Fibroblast of the aortic adventitia (primary cell): ENCODE measurements at regions not wholly inside any gene's neighbourhood (a gene's known extent, or its start where the extent isn't known, plus 50 kb on each side); places are given as distances from the start of the nearest gene placed in this dataset.

Experiments used
- DNase-seq: peaks from one replicate; pipeline ENCODE4 v3.0.0-alpha.2; 2010; ENCODE audit warnings: low read depth
- H3K4me3 ChIP-seq: 2 replicates; pipeline ENCODE4 v1.5.1; 2011; ENCODE audit warnings: low read depth, mild to moderate bottlenecking, control low read depth, low read length, moderate library complexity
- CTCF ChIP-seq: IDR thresholded peaks from 2 replicates; pipeline ENCODE4 v1.5.1; 2011; ENCODE audit warnings: mild to moderate bottlenecking, low read length, control low read depth, inconsistent platforms; ENCODE audit not compliant: insufficient read depth

DNA sequence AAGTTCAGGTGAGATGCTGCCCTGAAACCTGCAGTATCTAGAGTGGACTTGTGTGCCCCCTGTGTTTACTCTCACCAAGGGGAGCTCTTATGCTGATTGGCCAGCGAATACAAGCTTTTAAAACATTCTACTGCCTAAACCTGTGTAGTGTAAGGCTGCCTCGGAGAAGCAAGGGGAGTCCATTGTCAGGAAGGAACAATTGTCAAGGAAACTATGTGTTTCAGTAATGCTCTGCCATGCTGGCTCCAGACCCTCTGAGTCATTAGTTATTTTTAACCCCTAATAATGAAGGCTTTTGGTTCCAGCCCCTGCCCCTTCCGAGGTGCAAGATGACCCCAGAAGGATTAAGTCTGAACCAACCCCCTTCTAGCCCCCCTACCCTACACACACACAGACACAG is 66.1 kb upstream of the CHMP2B start:
- no peak for DNase-seq
- H3K4me3 ChIP-seq = no peak overlapping the region
- TF ChIP-seq CTCF = no peak

DNA sequence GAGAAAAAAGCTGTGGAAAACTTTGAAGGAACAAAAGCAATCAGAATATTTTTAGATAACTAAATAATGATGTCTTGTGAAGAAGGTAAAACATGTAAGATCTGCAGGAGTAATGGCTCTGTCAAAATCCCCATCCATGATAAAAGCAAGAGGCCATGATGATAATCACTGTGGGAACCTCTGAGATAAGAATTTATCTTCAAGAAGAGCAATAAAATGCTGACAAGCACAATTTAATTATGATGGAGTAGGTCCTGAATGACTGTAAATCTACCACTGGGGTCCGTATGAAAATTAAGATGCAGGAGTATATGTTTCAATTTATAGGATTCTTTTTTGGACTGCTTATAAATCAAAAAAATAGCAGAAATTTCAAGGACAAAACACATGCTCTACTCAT is 68.3 kb upstream of the CHMP2B start:
- no peak overlapping the region for H3K4me3 ChIP-seq
- no peak for TF ChIP-seq CTCF
- no peak for DNase-seq

DNA sequence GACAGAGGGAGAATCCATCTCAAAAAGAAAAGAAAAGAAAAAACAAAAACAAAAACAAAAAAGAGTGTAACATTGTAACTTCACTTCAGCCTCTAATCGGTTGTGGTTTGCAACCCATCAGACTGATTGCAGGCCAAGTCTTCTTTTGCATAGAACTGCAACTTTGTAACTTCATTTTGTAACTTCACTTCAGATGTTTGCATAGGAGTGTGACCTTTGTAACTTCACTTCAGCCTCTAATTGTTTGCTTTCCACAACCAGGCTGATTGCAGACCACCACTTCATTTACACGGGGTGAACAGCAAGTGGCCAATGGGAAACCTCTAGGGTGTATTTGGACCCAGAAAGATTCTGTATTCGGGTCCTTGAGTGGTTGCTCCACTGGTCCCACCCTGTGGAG is 79.1 kb upstream of the CHMP2B start:
- DNase-seq = no peak
- no peak overlapping the region for H3K4me3 ChIP-seq
- TF ChIP-seq CTCF = no peak

DNA sequence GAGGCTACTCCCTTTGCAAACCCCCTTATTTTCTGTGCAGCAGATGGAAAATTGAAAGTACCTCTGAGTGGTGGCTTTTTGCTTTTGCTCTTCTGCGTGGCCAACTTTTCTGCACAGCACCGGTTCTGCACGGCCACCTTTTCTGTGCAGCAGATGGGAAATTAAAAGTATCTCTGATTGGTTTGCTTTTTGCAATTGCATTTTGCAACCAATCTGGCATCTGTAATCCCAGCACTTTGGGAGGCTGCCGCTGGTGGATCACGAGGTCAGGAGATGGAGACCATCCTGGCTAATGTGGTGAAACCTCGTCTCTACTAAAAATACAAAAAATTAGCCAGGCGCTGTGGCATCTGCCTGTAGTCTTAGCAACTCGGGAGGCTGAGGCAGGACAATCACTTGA is 79.5 kb upstream of the CHMP2B start:
- no peak for TF ChIP-seq CTCF
- no peak overlapping the region for H3K4me3 ChIP-seq
- no peak for DNase-seq

DNA sequence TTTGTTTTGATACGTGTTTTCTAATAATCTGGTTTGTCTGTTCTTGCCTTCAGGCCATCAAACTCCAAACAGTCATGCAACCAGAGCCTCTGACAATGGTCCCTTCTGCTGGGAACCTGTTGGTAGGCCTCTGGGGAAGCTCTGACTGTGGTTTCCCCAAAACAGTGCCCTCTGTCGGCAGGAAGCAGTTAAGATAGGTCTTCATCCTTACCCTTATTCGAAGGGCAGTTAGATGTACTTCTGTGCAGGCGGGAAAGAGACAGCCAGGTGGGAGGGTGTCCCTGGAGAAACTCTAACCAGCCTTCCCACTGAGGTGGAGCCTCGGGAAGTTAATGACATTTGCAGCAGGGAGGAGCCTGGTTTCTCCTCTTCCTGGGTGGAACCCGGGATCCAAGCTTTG is 81.6 kb upstream of the CHMP2B start:
- H3K4me3 ChIP-seq = no peak overlapping the region
- TF ChIP-seq CTCF = peak; percentile 40
- peak; percentile 32 for DNase-seq

GRCh38 chr3:87136066-87136596 is 91.0 kb upstream of the CHMP2B start:
- TF ChIP-seq CTCF = no peak
- H3K4me3 ChIP-seq = no peak overlapping the region
- DNase-seq = no peak

DNA sequence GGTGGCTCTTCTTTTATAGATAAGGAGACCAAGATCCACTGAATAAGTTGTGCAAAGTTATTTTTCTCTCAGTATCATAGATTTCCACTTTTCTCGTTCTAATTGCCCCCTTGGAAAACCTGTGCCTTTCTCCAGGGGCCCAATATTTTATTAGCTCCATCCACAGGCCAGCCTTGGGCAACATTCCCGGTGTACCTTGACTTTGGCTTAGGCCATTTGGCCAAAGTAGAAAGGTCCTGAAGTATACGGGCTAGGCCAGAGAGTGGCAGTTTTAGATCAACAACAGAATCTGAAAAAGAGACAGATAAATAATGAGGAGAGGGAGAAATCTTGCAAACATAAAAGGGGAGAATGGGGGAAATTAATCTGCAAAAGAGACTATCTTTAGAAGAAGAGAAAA is 91.7 kb upstream of the CHMP2B start:
- TF ChIP-seq CTCF = no peak
- DNase-seq = no peak
- H3K4me3 ChIP-seq = no peak overlapping the region
